AG04450 (cell line): ENCODE measurements at regions not wholly inside any gene's neighbourhood (a gene's known extent, or its start where the extent isn't known, plus 50 kb on each side); places are given as distances from the start of the nearest gene placed in this dataset.

Source experiments
- CTCF ChIA-PET: fragments of 300-600, 350-600 bp; formaldehyde crosslinking; extraction: SDS; loops from one replicate; lab custom pipeline; 2022; ENCODE audit warnings: antibody characterized with exemption, inconsistent platforms; lab: Charles Lee
- POLR2A ChIA-PET: fragments of 350-600 bp; formaldehyde crosslinking; extraction: SDS; loops from one replicate; lab custom pipeline; 2021; ENCODE audit warnings: antibody characterized with exemption, inconsistent platforms; lab: Yijun Ruan, JAX
- DNase-seq: peaks from one replicate; pipeline ENCODE4 v3.0.0-alpha.2; 2011; ENCODE audit warnings: low read depth, low spot score
- H3K27ac ChIP-seq: one replicate; pipeline ENCODE4 v1.5.1; 2012; ENCODE audit warnings: low read depth, low read length, control low read depth
- H3K27me3 ChIP-seq: one replicate; pipeline ENCODE4 v1.6.0; 2012; ENCODE audit warnings: low read length; ENCODE audit not compliant: control insufficient read depth, insufficient read depth
- H3K4me3 ChIP-seq: 2 replicates; pipeline ENCODE4 v1.5.1; 2011; ENCODE audit warnings: mild to moderate bottlenecking, low read depth, low read length, control low read depth
- H3K9me3 ChIP-seq: 2 replicates; pipeline ENCODE4 v1.5.1; 2012; ENCODE audit warnings: low read length; ENCODE audit not compliant: control insufficient read depth, insufficient read depth
- TF ChIP-seq, protein P1 (sequence below): IDR thresholded peaks from 2 replicates; pipeline ENCODE4 v1.5.1; 2011; ENCODE audit warnings: low read depth, low read length, control low read depth, inconsistent platforms

DNA sequence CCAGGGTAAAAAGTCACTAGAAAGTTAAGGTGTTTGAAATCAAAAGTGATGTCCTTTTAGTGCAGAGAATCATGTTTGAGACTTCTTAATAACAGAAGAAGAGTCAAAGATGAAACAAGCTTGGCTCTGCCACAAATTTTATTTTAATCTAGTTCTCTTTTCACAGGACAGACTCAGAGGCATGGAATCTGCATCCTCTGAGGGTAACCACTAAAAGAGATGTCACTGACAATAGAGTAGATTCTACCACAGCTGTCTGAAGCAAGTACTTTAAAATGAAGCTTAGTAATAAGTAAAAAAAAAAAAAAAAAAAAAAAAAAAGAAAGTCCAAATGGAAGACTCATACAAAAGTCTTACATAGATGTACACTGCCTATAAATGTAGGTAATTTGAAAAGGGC lies 519.7 kb upstream of the PRMT6 start:
- Histone ChIP-seq H3K27me3 (no peaks in the 10 kb centered on the region), H3K9me3 (no peaks in the 10 kb centered on the region), H3K27ac (no peak overlapping the region), H3K4me3 (no peak overlapping the region)
- ChIA-PET CTCF (interaction anchor here (0.5 to 0.6 kb wide), 2 partner anchors 72 to 607 kb away, joined by 3 to 5 read pairs; no protein-coding TSS in a partner anchor), POLR2A (no interaction called here)
- no peak for DNase-seq
- TF ChIP-seq, protein P1, sequence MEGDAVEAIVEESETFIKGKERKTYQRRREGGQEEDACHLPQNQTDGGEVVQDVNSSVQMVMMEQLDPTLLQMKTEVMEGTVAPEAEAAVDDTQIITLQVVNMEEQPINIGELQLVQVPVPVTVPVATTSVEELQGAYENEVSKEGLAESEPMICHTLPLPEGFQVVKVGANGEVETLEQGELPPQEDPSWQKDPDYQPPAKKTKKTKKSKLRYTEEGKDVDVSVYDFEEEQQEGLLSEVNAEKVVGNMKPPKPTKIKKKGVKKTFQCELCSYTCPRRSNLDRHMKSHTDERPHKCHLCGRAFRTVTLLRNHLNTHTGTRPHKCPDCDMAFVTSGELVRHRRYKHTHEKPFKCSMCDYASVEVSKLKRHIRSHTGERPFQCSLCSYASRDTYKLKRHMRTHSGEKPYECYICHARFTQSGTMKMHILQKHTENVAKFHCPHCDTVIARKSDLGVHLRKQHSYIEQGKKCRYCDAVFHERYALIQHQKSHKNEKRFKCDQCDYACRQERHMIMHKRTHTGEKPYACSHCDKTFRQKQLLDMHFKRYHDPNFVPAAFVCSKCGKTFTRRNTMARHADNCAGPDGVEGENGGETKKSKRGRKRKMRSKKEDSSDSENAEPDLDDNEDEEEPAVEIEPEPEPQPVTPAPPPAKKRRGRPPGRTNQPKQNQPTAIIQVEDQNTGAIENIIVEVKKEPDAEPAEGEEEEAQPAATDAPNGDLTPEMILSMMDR = no peak

DNA sequence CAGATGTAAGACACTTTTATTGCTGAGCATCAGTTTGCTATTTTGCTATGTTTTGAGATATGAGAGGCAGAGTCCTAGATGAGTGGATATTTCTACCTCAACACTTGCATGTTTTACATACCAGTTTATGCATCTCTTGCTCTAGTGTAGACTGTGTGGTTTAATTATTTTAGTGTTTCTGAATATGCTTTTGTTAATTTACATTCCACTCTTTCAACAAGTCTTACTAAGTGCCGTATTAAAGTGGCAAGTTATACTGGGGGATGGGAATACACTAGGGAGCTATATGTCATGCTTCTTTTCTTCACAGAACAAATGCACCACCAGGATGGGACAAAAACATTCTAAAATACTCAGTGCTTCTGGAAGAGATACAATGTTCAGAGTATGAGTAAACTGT lies 507.7 kb upstream of the PRMT6 start:
- Histone ChIP-seq H3K27ac (no peak overlapping the region), H3K9me3 (no peaks in the 10 kb centered on the region; the same call in 1 of the 2 replicates), H3K4me3 (no peak overlapping the region), H3K27me3 (no peaks in the 10 kb centered on the region)
- CTCF ChIA-PET = no interaction called here
- TF ChIP-seq, protein P1 = no peak
- no peak for DNase-seq
- POLR2A ChIA-PET = no interaction called here

GRCh38 chr1:106554294-106554693 lies 502.2 kb upstream of the PRMT6 start:
- no peaks in the 10 kb centered on the region for H3K27me3 ChIP-seq
- DNase-seq = no peak
- H3K9me3 ChIP-seq = peaks cover 8% of the 10 kb centered on the region; the same call in 1 of the 2 replicates
- ChIA-PET CTCF (no interaction called here), POLR2A (no interaction called here)
- TF ChIP-seq, protein P1 = no peak
- H3K4me3 ChIP-seq = no peak overlapping the region
- H3K27ac ChIP-seq = no peak overlapping the region

DNA sequence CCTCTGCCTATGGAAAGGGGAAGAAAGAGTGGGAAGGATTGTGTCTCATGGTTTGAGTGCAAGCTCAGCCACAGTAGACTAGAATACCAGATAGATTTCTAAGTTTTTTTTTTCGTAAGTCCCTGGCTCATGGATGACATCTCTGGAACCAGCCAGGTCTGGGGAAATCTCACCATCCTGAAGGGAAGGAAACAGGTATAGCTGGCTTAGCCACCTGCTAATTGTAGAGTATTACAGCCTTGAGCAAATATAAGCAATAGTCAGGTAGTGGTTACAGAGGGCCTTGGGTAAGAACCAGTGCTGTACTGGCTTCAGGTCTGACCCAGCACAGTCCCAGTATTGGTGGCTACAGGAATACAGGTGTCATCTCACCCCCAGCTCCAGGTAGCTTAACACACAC lies 500.9 kb upstream of the PRMT6 start:
- TF ChIP-seq, protein P1 = no peak
- POLR2A ChIA-PET = no interaction called here
- Histone ChIP-seq H3K27me3 (no peaks in the 10 kb centered on the region), H3K9me3 (peaks cover 8% of the 10 kb centered on the region; the same call in 1 of the 2 replicates), H3K27ac (no peak overlapping the region), H3K4me3 (no peak overlapping the region)
- no peak for DNase-seq
- CTCF ChIA-PET = no interaction called here

DNA sequence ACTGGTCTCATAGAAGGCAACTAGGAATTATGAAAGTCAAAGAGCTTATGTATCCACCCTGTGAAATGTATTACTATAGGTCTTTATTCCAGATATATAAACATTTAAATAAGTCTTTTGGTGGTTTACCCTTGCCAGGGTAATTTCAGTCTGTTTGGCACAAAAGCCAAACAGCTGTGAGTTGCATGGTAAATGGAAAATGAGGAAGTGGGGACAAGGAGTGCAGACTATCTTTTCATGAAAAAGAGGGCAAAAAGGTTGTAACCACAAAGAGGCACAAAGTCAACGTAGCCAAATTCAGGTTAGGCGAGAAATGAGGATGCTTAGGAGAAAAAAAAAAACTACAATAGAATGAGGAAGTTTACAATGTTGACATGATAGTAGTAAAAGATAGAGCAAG lies 492.3 kb upstream of the PRMT6 start:
- H3K9me3 ChIP-seq = no peaks in the 10 kb centered on the region
- H3K27ac ChIP-seq = no peak overlapping the region
- POLR2A ChIA-PET = no interaction called here
- DNase-seq = no peak
- TF ChIP-seq, protein P1 = no peak
- CTCF ChIA-PET = no interaction called here
- no peaks in the 10 kb centered on the region for H3K27me3 ChIP-seq
- H3K4me3 ChIP-seq = no peak overlapping the region
